SHP77 treated with DMSO at 0.1 percent for 48 hours (cell line): ENCODE measurements at regions not wholly inside any gene's neighbourhood (a gene's known extent, or its start where the extent isn't known, plus 50 kb on each side); places are given as distances from the start of the nearest gene placed in this dataset.
"Not testable (repeated sequence)": the region's sequence is repeated elsewhere in the genome, so short reads cannot be mapped to it uniquely, and the experiment has no call there.

Experiments used
- DNase-seq: peaks from one replicate; lab custom pipeline; 2025; lab: John Stamatoyannopoulos, UW

DNA sequence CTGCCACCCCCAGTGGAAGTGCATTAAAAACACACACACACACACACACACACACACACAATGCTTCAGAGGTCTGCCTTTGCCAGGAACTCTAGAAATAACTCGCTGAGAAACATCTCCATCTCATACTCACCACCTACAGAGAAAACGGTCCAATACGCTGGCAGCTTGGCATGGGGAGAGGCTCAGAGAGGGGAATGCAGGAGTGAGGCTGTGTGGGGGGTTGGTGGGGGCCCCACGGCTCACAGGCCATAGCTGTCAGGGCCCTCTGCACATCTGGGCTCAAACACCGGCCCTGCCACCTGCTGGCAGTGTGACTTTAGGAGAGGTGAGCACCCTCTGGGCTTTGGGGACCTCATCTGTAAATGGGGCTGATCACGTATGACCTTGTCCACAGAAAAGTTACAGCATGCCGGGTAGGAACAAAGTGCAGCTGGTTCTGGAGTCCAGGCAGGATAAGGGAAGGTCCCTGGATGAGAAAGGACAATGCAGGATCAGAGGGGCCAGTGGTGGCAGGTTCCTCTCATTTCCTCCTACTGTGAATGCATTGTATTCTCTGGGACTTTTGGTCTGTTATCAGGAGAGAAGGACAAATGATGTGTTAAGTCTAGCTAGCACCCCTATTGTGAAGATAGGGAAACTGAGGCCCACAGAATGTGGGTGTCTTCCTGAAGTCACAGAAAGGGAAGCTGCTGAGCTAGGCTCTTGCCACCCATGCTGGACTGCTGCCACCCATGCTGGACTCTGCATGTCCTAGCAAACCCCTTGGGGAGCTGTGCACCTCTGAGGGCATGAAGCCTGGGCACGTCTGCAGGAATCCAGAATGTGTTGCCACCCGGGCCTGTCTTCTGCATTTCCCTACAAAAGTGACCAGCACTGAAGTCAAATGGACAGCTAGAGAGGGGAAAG lies 404.6 kb downstream of the RPS24 start:
- no peak for DNase-seq

DNA sequence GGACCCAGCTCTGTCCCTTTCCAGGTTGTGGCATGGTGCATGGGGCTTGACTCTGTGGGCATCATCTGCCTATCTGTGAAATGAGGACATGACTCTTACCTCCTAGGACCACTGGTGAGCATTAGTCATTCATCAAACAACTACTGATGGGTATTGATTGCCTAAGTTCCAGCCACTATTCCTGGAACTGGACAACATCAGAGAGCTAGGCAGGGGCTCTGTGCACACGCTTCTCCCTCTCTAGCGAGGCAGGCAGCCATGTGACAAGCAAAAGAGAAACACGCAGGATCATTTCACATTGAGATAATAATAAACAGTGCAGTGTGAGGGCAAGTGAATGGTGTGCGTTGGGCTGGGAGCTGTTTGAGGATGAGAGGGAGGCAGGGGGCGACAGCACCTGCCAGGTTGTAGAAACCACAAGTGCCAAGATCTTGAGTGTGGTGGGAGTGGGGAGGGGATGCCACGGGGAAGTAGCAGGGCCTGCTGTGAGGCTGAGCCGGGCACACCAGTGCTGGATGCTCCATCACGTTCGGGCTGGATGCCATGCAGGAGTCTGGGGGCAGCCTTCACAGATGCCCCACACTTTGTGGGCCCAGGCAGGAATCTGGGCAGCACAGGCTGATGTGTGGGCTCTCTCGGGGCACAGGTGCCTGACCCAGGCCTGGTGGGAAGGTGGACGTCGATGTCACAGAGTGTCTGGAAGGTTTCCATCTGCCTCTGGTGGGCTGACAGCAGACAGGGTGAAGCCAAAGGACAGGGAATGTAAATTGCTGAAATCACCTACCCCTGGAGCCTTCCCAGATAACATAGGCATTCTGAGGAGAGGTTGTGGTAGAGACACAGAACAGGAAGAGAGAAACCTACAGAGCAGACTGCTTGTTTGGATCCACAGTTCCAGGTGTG lies 405.5 kb downstream of the RPS24 start:
- no peak for DNase-seq

- DNase-seq = no peak
Observed at GRCh38 chr10:78441010-78441409, 407.3 kb downstream of the RPS24 start.

DNA sequence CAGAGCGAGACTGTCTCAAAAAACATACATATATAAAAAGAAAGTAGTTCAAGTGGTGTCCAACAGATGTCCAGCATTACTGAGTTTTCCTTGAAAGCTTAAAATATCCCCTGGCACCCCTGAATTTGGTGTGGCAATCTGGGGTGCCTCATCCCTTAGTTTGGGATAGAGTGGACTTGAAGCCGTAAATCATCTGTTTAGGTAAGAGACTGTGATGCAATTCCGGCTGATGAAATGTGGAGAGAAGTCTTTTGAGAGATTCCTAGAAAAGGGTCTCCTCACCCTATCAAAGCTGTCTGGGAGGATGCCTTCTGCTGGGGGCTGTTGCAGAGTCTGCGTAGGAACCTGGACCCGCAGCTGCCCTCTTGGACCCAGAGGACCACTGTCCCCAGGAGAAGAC lies 408.0 kb downstream of the RPS24 start:
- DNase-seq = no peak

GRCh38 chr10:78442836-78443550 lies 409.3 kb downstream of the RPS24 start:
- DNase-seq = no peak

GRCh38 chr10:78443900-78444571 lies 410.4 kb downstream of the RPS24 start:
- no peak for DNase-seq

DNA sequence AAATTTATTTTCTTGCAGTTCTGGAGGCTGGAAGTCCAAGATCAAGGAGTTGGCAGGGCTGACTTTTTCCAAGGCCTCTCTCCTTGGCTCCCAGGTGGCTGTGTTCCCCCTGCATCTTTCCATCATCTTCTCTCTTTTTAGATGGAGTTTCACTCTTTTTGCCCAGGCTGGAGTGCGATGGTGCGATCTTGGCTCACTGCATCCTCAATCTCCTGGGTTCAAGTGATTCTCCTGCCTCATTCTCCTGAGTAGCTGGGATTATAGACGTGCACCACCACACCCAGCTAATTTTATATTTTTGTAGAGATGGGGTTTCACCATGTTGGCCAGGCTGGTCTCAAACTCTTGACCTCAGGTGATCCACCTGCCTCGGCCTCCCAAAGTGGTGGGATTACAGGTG lies 411.1 kb downstream of the RPS24 start:
- not testable (repeated sequence) for DNase-seq

DNA sequence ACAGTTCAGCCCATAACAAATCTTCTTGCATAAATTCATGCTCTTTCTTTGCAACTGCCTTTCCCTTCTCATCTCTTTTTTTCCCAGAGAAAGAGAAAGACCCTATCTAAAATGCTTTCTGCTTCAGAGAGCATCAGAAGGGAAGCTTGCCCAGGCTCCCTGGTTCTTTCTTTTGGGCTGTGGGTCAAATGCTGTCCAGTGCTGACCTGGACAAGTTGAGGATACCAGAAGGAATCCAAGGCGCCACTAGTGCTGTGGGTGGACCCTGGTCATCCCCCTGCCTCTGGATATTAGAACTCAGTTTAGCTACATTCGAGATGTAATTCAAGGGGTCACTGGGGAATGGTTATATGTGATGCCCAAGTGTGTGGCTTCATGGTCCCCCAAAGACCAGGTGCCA lies 411.6 kb downstream of the RPS24 start:
- DNase-seq = no peak

- no peak for DNase-seq
Observed at GRCh38 chr10:78448470-78448869, 414.8 kb downstream of the RPS24 start.

GRCh38 chr10:78448994-78449418 lies 415.3 kb downstream of the RPS24 start:
- no peak for DNase-seq

- DNase-seq = no peak
Observed at GRCh38 chr10:78449554-78449953, 415.9 kb downstream of the RPS24 start.

GRCh38 chr10:78450239-78450638 lies 416.6 kb downstream of the RPS24 start:
- no peak for DNase-seq

- DNase-seq = no peak
Observed at GRCh38 chr10:78450807-78451485, 417.3 kb downstream of the RPS24 start.

GRCh38 chr10:78451592-78451991 lies 417.9 kb downstream of the RPS24 start:
- no peak for DNase-seq

DNA sequence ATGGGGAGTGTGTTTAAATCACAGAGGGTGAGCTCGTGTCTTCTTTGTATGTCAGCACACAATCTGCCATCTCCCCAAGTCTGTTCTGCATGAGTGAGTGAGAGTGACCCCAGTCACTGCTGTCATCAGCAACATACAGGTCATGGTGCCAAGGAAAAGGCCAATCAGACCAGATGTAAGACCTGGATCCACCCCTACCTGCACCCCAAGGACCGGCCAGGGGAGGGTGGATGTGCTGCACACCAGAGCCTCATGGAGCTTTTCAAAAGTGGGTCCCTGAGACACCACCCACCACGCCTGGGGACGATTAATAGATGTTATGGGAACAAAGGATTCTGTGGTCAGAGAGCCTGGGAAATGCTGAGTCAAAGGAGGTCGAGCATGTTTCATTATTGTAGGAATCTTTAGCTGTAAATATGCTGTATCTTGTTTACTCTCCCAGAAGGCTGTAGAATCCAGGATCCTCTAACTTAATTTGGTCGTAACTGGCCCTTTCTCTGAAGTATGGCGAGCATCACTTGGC lies 420.5 kb downstream of the RPS24 start:
- no peak for DNase-seq

DNA sequence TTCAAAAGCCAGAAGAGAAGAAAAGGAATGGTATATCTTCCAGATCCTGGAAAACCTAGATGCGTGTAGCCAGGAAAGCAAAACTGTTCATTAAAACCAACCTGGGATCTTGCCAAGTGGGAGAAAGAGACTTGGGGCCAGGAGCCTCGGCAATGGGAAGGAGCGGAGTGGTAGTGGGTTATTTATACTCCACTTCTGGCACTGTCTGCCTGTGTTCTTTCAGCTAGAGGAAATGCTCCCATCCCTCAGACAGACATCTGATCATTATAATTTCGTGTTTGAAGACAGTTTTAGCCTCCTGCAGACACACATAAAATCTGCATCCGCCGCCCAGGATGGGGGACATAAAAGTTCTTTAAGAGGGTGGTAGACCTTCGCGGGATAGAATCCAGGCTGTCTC lies 421.6 kb downstream of the RPS24 start:
- no peak for DNase-seq

GRCh38 chr10:78455811-78456210 lies 422.1 kb downstream of the RPS24 start:
- DNase-seq = no peak

GRCh38 chr10:78456649-78457400 lies 423.2 kb downstream of the RPS24 start:
- no peak for DNase-seq

GRCh38 chr10:78457804-78458482 lies 424.3 kb downstream of the RPS24 start:
- no peak for DNase-seq
